ENCODE measurements at regions not wholly inside any gene's neighbourhood (a gene's known extent, or its start where the extent isn't known, plus 50 kb on each side); places are given as distances from the start of the nearest gene placed in this dataset.

DNA sequence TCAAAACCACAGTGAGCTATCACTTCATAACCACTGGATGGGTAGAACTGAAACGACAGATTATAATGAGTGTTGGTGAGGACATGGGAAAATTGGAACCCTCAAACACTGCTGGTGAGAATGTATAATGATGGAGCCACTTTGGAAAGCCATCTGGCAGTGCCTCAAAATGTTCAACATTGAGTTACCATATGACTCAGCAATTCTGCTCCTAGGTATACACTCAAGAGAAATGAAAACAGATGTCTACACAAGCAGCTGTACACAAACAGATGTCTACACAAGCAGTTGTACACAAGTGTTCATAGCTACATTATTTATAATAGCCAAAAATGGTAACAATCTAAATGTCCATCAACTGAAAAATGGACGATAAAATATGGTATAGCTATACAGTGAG, 143.9 kb downstream of the PDGFRA start:
- H3K9me3 ChIP-seq (replicated peaks; ENCODE audit: control insufficient read depth, insufficient read depth, low read depth, low read length), result no peaks in the 10 kb centered on the region
- no peaks in the 10 kb centered on the region for H3K4me1 ChIP-seq (replicated peaks in 1 of 2; ENCODE audit: control insufficient read depth in 2 of 2, insufficient read depth in 2 of 2, low read length in 2 of 2)
- WGBS (ENCODE audit: insufficient coverage, low coverage, missing lambda C conversion rate), result 2% methylated on average over 2 of the region's 2 CpGs
- no peak overlapping the region for H3K4me3 ChIP-seq
- no peak overlapping the region for H2AFZ ChIP-seq (ENCODE audit: low read depth, low read length)
- no TSS peak for BruUV-seq (replicated peaks)
- H3K27me3 ChIP-seq (ENCODE audit: control insufficient read depth in 2 of 2, insufficient read depth in 2 of 2, low read length in 2 of 2), result peaks cover 0 to 5% of the 10 kb centered on the region in 2 experiments; a peak in 1 of 5 replicates
- no peak overlapping the region for H3K9ac ChIP-seq (ENCODE audit: insufficient read depth in 1 of 2, low read depth in 2 of 2, low read length in 2 of 2)
- POLR2A ChIA-PET, result no interaction called here
- no peaks in the 10 kb centered on the region for H3K79me2 ChIP-seq (ENCODE audit: control insufficient read depth, insufficient read depth, low read length)
- FAIRE-seq, result no peak
- no peaks in the 10 kb centered on the region for H3K36me3 ChIP-seq (ENCODE audit: control insufficient read depth, insufficient read depth, low read length)
- no peak for ATAC-seq
- no peak overlapping the region for H3K27ac ChIP-seq (ENCODE audit: extremely low read depth, low read depth, low read length)
- intact Hi-C loops (cut with micrococcal nuclease) (no loop called here), in situ Hi-C loops (cut with MboI) (no loop called here)
- peak; percentile 93 for TF ChIP-seq MAFG (tag; conservative IDR thresholded peaks at IDR 0.05)
- peak; percentile 68 for TF ChIP-seq NFE2 (IDR thresholded peaks at IDR 0.05; ENCODE audit: low read depth)
- TF ChIP-seq KLF13 (tag; IDR thresholded peaks at IDR 0.05; ENCODE audit: borderline replicate concordance, low read depth), result no peak
- TF ChIP-seq MAFF (IDR thresholded peaks at IDR 0.05; ENCODE audit: low read length), result peak; percentile 62
- TF ChIP-seq, protein P1, sequence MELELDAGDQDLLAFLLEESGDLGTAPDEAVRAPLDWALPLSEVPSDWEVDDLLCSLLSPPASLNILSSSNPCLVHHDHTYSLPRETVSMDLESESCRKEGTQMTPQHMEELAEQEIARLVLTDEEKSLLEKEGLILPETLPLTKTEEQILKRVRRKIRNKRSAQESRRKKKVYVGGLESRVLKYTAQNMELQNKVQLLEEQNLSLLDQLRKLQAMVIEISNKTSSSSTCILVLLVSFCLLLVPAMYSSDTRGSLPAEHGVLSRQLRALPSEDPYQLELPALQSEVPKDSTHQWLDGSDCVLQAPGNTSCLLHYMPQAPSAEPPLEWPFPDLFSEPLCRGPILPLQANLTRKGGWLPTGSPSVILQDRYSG (tag; conservative IDR thresholded peaks at IDR 0.05; ENCODE audit: low read depth), result no peak
- TF ChIP-seq C11orf30 (IDR thresholded peaks at IDR 0.05; ENCODE audit: low read depth), result peak; percentile 80
- TF ChIP-seq KLF6 (CRISPR knock-in tag; IDR thresholded peaks at IDR 0.05; ENCODE audit: borderline replicate concordance), result no peak
- no peak for TF ChIP-seq PURB (CRISPR knock-in tag; IDR thresholded peaks at IDR 0.05; ENCODE audit: low read depth)
- peak; percentile 85 for TF ChIP-seq ZNF316 (IDR thresholded peaks at IDR 0.05)
- no peak for TF ChIP-seq IFI16 (CRISPR knock-in tag; IDR thresholded peaks at IDR 0.05)
- no peak for TF ChIP-seq PHTF2 (CRISPR knock-in tag; IDR thresholded peaks at IDR 0.05)
- TF ChIP-seq, protein P2, sequence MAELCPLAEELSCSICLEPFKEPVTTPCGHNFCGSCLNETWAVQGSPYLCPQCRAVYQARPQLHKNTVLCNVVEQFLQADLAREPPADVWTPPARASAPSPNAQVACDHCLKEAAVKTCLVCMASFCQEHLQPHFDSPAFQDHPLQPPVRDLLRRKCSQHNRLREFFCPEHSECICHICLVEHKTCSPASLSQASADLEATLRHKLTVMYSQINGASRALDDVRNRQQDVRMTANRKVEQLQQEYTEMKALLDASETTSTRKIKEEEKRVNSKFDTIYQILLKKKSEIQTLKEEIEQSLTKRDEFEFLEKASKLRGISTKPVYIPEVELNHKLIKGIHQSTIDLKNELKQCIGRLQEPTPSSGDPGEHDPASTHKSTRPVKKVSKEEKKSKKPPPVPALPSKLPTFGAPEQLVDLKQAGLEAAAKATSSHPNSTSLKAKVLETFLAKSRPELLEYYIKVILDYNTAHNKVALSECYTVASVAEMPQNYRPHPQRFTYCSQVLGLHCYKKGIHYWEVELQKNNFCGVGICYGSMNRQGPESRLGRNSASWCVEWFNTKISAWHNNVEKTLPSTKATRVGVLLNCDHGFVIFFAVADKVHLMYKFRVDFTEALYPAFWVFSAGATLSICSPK (IDR thresholded peaks at IDR 0.05; ENCODE audit: borderline replicate concordance), result no peak
- peak; percentile 68 for TF ChIP-seq NFE2L1 (tag; IDR thresholded peaks at IDR 0.05; ENCODE audit: borderline replicate concordance, low read depth)
- peak; percentile 66; the same call in 1 of the 2 replicates for TF ChIP-seq MAFK (IDR thresholded peaks at IDR 0.05; ENCODE audit: low read length)
- no peak for TF ChIP-seq GATAD2A (IDR thresholded peaks at IDR 0.05)
- TF ChIP-seq RBM14 (IDR thresholded peaks at IDR 0.05; ENCODE audit: borderline replicate concordance, insufficient read depth, low read depth, low read length), result no peak
- no peaks in the 10 kb centered on the region for H3K9me1 ChIP-seq (ENCODE audit: control insufficient read depth, insufficient read depth, low read length)
- CTCF ChIA-PET (ENCODE audit: low intra/inter-chr PET ratio), result no interaction called here
- H4K20me1 ChIP-seq (replicated peaks; ENCODE audit: control insufficient read depth, insufficient read depth, low read length), result no peaks in the 10 kb centered on the region
- no peak for DNase-seq (ENCODE audit: extremely low read depth in 1 of 4, low spot score in 3 of 4)
- no peak overlapping the region for H3K4me2 ChIP-seq (ENCODE audit: insufficient read depth, low read length)
